ENCODE measurements at regions not wholly inside any gene's neighbourhood (a gene's known extent, or its start where the extent isn't known, plus 50 kb on each side); places are given as distances from the start of the nearest gene placed in this dataset.

DNA sequence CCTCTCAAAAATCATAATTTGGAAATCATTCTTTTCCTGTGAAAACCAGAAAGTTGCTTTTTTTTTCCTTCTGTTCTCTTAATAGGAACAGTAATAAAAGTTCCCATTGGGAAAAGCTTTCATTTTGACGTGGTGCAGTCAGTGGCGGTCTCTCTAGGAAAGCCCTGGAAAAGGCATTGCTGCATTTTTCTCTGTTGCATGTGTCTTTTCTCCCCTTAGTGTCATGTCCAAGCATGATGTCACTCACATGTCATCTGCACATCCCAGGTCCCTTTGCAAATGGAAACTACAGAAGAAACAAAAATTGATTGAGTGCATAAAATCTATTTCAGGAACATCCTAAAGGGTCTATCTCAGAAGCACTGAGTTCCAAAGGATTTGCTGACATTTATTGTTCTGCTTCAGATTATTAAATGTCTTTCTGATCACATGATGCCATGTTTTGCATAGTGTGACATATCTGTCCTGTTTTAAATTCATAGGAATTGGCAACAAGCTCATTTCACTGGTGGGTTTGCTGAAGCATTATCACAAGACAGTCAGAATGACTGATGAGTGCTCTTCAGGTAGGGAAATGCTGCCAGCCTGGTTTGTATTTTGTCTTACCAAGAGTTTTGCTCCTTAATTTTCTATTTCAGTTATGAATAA is 208.7 kb downstream of the SOX4 start:
- 92% methylated on average over 2 of the region's 2 CpGs for WGBS (ENCODE audit: insufficient coverage)
- ATAC-seq, result no peak
- H3K4me3 ChIP-seq (ENCODE audit: low read length), result no peak overlapping the region
- H3K27me3 ChIP-seq (ENCODE audit: control insufficient read depth, insufficient read depth, low read length), result no peaks in the 10 kb centered on the region
- no peak overlapping the region for H3K27ac Mint-ChIP-seq
- H3K27me3 Mint-ChIP-seq (ENCODE audit: low read depth in 2 of 2), result no peaks in the 10 kb centered on the region
- H3K4me1 Mint-ChIP-seq, result no peaks in the 10 kb centered on the region
- no peaks in the 10 kb centered on the region for H3K9me3 ChIP-seq (ENCODE audit: control insufficient read depth, insufficient read depth, low read length)
- no peaks in the 10 kb centered on the region for H3K36me3 ChIP-seq (ENCODE audit: control insufficient read depth, insufficient read depth, low read length)
- no peak for DNase-seq
- H3K9me3 Mint-ChIP-seq, result no peaks in the 10 kb centered on the region
- H3K4me1 ChIP-seq (ENCODE audit: control insufficient read depth, insufficient read depth, low read length), result no peaks in the 10 kb centered on the region
- H3K27ac ChIP-seq (ENCODE audit: low read length), result no peak overlapping the region
- TF ChIP-seq, protein P1, sequence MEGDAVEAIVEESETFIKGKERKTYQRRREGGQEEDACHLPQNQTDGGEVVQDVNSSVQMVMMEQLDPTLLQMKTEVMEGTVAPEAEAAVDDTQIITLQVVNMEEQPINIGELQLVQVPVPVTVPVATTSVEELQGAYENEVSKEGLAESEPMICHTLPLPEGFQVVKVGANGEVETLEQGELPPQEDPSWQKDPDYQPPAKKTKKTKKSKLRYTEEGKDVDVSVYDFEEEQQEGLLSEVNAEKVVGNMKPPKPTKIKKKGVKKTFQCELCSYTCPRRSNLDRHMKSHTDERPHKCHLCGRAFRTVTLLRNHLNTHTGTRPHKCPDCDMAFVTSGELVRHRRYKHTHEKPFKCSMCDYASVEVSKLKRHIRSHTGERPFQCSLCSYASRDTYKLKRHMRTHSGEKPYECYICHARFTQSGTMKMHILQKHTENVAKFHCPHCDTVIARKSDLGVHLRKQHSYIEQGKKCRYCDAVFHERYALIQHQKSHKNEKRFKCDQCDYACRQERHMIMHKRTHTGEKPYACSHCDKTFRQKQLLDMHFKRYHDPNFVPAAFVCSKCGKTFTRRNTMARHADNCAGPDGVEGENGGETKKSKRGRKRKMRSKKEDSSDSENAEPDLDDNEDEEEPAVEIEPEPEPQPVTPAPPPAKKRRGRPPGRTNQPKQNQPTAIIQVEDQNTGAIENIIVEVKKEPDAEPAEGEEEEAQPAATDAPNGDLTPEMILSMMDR (IDR thresholded peaks at IDR 0.05), result no peak
- H3K4me3 Mint-ChIP-seq, result no peak overlapping the region
- H3K36me3 Mint-ChIP-seq, result no peaks in the 10 kb centered on the region
- intact Hi-C loops (cut with micrococcal nuclease), result no loop called here

DNA sequence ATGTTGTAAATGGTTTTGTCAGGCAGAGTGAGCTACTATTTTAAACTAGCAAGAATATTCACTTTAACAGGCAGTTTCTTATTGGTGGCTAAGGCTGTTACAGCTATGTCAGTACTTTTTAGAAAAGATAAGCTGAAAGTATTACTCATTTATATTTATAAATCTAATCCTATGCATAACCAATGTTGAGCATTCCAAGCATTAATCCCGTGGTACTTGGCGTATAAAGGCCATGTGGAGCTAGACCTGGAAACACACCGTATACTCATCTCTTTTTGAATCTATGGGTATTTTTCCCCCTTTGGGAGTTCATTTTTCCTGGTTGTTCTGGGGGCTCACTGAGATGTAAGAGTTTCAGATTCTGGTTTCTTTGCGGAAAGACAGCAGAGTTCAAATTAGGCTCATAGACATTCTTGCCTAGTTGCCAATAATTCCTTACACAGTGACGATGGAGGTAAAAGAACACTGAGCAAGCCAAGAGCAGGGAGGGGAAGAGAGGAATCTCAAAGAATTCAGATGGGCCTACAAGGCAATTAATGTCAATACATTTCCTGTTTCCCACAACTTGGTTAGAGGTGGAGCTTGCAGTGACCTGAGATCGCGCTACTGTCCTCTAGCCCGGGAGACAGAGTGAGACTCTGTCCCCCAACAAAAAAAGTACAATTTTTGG is 211.5 kb downstream of the SOX4 start:
- H3K9me3 ChIP-seq (ENCODE audit: control insufficient read depth, insufficient read depth, low read length), result no peaks in the 10 kb centered on the region
- no peak overlapping the region for H3K4me3 ChIP-seq (ENCODE audit: low read length)
- intact Hi-C loops (cut with micrococcal nuclease), result no loop called here
- no peak overlapping the region for H3K27ac ChIP-seq (ENCODE audit: low read length)
- no peaks in the 10 kb centered on the region for H3K4me1 Mint-ChIP-seq
- H3K27me3 ChIP-seq (ENCODE audit: control insufficient read depth, insufficient read depth, low read length), result no peaks in the 10 kb centered on the region
- no peak overlapping the region for H3K27ac Mint-ChIP-seq
- WGBS (ENCODE audit: insufficient coverage), result 91% methylated on average over 7 of the region's 8 CpGs
- H3K27me3 Mint-ChIP-seq (ENCODE audit: low read depth in 2 of 2), result no peaks in the 10 kb centered on the region
- TF ChIP-seq, protein P1 (IDR thresholded peaks at IDR 0.05), result no peak
- no peak overlapping the region for H3K4me3 Mint-ChIP-seq
- no peaks in the 10 kb centered on the region for H3K9me3 Mint-ChIP-seq
- H3K4me1 ChIP-seq (ENCODE audit: control insufficient read depth, insufficient read depth, low read length), result no peaks in the 10 kb centered on the region
- ATAC-seq (no peak), DNase-seq (no peak)
- no peaks in the 10 kb centered on the region for H3K36me3 Mint-ChIP-seq
- H3K36me3 ChIP-seq (ENCODE audit: control insufficient read depth, insufficient read depth, low read length), result no peaks in the 10 kb centered on the region

DNA sequence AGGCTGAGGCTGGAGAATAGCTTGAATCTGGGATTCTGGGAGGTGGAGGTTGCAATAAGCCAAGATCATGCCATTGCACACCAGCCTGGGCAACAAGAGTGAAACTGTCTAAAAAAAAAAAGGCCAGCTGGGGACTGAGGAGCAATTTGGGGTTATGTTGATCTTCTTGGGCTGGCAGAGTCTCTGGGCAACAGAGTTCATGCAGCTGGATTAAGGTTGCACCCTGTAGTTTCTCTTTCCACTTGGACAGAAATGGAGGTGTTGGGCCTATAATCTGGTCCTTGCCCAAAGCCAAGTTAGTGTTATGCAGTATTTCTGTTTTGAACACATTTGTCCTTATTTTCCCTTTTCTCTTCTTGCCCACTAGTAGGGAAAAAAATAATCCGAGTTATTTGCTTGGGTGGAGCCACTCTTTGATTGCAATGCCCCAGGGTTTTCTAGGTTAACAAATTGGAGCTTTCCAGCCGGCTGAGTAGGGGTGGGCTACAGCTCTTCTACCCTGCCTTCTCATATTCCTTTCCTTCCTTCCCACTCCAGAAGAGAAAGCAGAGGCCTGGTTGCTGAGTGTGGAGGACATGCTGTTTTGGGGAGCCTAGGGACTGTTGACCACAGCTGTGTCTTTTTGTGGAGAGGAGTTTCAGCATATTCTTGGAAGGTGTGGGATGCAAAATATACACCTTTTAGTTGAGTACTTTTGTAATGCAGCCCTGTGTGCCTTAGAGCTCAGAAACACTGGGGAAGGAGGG is 213.9 kb downstream of the SOX4 start:
- Mint-ChIP-seq H3K9me3 (no peaks in the 10 kb centered on the region), H3K4me3 (no peak overlapping the region), H3K27me3 (ENCODE audit: low read depth in 2 of 2) (no peaks in the 10 kb centered on the region), H3K4me1 (no peaks in the 10 kb centered on the region), H3K36me3 (no peaks in the 10 kb centered on the region), H3K27ac (no peak overlapping the region)
- H3K27ac ChIP-seq (ENCODE audit: low read length), result no peak overlapping the region
- H3K9me3 ChIP-seq (ENCODE audit: control insufficient read depth, insufficient read depth, low read length), result no peaks in the 10 kb centered on the region
- no peak overlapping the region for H3K4me3 ChIP-seq (ENCODE audit: low read length)
- TF ChIP-seq, protein P1 (IDR thresholded peaks at IDR 0.05), result no peak
- no peaks in the 10 kb centered on the region for H3K27me3 ChIP-seq (ENCODE audit: control insufficient read depth, insufficient read depth, low read length)
- intact Hi-C loops (cut with micrococcal nuclease), result no loop called here
- ATAC-seq (no peak), DNase-seq (no peak)
- H3K4me1 ChIP-seq (ENCODE audit: control insufficient read depth, insufficient read depth, low read length), result no peaks in the 10 kb centered on the region
- 83% methylated on average over 1 of the region's 2 CpGs for WGBS (ENCODE audit: insufficient coverage)
- no peaks in the 10 kb centered on the region for H3K36me3 ChIP-seq (ENCODE audit: control insufficient read depth, insufficient read depth, low read length)
